HG03354 (cell line): ENCODE measurements at regions not wholly inside any gene's neighbourhood (a gene's known extent, or its start where the extent isn't known, plus 50 kb on each side); places are given as distances from the start of the nearest gene placed in this dataset.

Source experiments
- ATAC-seq: cut with Tn5 transposase; IDR thresholded peaks from one replicate; pipeline ENCODE4 v1.9.1; 2021; ENCODE audit warnings: mild to moderate bottlenecking; ENCODE audit not compliant: unreplicated experiment, poor library complexity, severe bottlenecking

DNA sequence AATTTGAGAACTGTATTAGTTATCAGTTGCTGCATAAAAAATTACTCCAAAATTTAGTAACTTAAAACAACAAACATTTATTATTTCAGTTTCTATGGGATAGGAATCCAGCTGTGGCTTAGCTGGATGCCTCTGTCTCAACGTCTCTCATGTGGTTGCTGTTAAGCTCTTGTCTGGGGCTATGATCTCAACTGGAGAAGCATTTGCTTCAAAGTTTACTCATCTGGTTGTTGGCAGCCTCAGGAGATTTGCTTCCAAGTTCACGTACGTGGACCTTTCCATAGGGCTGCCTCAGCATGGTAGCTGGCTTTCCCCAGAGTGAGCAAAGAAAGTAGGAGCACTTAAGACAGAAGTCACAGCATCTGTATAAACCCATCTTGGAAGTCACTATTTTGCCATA is 144.9 kb upstream of the SESN3 start:
- no peak for ATAC-seq

DNA sequence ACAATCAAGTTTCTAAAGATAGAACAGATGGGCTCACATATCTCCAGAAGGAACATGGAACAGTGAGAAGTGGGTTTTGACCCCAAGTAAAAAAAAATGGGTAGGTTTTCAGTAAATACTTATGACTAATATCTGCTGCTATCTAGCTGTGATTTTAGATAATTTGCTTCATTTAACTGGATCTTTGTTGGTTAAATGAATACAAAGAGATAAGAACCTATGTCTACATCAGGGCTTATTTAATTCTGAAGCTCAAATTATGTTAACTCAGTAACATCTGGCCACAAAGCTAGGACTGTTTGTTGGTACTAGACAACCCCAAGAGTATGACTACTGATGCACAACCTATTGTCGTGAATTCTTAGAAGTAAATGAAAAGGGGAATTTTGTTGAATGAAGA is 144.4 kb upstream of the SESN3 start:
- ATAC-seq: no peak

DNA sequence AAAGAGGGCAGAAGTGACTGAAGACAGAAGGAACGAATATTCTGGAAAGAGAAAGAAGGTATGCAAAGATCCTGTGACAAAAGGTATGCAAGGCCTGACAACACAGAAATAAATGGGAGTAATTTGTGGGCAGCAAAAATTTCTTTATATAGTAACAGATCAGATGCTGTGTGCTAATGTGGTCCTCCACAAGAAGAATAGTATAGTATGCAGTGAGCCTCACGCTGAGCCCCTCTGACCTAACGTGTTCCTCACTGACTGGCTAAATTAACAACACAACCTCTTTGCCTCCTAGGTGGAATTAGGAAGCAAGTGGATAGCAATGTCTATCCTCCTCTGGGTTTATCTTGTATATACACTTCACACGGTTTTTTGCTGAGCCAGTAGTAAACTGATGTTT is 143.1 kb upstream of the SESN3 start:
- ATAC-seq: no peak

DNA sequence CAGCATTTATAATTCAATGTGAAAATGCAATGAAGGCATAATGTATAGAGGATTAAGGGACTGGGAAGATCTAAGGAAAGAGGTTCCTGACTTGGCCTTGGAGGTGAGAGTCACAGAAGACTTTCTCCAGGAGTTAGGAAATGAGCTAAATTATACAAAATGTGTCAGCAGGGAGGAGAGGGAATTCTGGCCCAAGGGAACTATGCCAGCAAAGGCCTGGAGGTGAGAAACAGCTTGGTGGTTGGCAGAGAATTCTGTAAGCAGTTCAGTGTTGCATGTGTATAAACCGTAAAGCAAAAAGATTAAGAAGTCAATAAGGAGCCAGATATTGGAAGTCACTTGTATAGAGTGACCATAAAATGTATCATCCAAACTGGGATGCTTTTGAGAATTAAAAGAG is 142.2 kb upstream of the SESN3 start:
- no peak for ATAC-seq

DNA sequence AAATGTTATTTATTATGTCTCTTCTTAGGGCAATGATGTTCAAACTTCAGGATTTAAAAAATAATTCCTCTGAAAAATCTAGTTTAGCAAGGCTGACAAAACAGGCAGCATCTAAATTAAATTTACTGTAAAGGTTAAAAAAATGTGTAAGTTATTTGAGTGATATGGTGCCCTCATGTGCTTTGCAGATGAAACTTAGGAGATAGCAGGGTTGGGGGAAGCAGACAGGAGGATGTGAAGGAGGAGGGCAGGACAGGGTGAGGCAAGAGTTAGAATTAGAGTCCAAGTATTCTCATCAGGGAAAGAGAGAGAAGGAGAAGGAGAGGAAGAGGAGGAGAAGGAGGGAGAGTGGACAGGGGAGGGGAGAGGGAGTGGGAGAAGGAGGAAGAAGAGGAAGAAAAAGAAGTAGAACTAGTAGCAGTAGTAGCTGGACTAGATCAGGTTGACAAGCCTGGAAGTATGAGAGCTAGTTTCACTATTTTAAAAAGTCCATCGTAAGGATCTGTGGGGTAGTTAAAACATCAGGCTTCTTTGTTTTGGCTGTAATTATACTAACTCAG is 141.2 kb upstream of the SESN3 start:
- ATAC-seq: no peak

DNA sequence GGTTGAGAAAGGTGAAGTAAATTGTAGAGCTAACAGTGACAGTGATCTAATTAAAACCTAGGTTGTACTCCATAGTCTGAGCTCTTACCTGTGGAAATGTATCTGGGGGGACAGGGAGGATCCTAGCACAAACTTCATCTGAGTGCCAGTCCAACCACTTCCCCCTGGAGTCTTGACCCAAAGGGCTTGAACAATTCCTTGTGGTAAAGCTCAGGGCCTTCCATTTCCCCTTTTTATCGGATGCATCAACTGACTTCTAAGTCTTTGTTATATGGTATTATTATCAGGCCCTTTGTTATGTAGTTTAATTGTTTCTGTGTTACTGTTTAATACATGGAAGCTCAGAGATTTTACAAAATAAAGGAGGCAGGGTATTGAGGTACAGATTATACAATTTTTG is 140.2 kb upstream of the SESN3 start:
- no peak for ATAC-seq

DNA sequence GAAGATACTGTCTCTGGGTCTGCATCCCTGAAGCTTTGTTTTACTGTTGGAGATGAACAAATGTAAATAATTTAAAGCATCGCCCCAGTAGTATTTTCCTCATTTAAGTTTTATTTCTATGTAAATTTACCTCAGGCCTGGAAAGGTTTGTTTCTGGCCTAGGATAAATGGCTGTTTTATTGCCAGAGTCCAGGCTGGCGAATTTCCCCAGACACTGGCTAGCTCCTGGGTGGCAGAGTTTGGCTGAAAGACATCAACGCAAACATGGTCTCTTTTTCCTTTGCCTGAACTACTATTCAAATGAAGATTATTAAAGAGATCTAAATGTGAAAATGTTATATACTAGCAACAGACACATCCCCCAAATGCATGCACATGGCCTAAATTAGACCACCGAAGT is 136.7 kb upstream of the SESN3 start:
- no peak for ATAC-seq

DNA sequence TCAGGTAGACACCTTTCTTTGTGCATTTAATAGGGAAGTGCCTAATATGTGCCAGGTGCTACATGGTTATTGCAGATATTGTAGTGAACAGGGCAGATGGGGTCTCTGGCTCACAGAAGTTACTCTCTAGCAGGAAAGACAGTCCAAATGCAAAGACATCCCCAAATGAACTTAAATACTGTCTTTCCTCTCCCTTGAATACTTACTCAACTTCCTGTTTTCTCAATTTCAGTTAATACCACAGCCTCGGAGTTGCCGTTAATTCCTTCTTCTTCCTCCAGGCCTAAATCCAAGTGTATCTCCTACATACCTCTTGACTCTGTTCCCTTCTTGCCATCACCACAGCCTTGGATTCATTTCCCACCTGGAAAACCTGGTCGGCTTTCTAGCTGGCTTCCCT is 134.3 kb upstream of the SESN3 start:
- ATAC-seq: no peak

DNA sequence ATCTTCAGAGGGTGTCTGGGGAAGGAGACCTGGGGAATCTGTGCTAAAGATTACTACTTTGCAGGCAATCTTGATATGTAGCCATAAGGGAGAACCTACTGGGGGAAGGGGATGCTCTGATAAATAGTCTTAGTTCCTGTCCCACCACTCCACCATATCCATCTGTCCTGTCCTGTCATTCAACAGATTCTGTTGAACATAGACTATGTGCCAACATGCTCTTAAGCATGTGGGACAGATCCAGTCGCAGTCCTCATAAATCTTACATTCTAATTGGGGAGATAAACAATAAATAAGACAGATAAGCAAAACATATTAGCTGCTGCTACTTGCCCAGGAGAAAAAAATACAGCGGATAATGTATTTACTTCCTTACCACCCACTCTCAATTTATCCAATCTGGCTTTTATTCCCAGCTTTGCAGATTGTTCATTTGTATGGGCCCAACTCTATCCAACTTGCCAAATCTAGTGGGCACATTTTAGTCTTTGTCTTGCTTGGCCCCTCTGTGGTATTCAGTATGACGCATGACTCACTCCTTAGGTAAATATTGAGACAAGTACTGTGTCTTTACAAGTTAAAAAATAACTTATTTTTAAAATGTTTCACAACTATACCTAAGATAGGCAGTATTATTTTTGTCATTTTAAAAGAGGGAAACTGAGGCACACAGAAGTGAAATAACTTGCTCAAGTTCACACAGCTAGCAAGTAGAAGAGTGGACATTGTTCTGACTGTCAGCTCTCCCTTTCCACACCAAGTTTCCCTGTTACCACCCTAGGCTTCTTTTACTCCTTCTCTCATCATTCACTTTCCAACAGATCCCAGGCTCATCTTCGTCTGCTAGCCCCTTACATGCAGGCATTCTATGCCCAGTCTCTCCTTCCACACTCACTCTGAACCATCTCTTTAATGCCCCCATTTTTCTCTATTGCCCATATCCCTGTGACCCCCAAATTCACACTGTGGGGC is 133.6 kb upstream of the SESN3 start:
- ATAC-seq: no peak

DNA sequence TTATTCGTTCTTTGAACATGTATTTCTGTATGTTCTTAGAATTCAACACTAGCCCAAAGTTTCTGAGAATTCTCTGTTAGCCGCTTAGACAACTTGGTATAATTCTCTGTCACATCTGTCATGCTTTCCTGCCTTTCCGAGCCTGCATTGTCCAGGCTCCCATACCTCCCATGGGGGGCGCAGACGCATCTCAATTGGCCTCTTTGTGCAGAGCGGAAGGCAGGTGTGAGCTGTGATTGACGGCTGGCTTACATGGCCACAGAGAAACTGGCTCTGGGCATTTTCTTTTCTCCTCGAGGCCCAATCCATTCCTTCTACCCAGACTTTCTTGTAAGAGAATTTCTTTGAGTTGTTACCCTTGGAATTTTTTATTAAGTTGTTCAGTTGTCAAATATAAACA is 132.7 kb upstream of the SESN3 start:
- no peak for ATAC-seq

DNA sequence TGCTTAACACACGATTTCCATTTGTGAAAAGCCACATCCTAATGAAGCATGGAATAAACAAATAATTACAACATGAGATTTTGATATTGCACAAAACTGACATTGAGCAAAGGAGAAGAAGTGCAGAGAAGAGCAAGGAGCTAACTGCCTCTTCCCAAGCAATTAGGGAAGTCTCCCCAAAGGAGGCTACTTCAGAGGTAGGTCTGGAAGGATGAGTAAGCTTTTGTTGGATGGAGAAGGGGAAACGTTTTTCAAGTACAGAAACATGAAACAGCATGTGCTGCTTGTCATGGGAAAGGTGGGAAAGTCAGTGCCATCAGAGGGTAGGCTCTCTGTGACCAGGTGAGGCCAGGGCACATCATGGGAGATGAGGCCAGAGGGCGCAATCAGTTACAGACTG is 132.2 kb upstream of the SESN3 start:
- no peak for ATAC-seq

DNA sequence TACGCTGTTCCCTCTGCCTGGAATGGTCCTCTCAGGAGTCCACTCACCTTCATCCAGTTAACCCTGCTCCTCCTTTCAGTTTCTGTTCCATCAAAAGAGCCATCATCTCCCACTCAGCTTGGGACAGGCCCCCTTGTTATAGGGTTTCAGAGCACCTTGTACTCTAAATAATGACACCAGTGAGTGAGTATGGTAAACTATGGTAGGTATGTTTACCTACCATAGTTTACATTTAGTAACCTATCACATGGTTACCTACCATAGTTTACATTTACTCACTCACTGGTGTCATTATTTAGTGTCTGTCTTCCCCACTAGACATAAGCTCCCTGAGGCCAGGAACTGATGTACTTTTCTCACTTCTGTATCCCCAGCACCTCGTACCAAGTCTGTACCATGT is 130.2 kb upstream of the SESN3 start:
- no peak for ATAC-seq

DNA sequence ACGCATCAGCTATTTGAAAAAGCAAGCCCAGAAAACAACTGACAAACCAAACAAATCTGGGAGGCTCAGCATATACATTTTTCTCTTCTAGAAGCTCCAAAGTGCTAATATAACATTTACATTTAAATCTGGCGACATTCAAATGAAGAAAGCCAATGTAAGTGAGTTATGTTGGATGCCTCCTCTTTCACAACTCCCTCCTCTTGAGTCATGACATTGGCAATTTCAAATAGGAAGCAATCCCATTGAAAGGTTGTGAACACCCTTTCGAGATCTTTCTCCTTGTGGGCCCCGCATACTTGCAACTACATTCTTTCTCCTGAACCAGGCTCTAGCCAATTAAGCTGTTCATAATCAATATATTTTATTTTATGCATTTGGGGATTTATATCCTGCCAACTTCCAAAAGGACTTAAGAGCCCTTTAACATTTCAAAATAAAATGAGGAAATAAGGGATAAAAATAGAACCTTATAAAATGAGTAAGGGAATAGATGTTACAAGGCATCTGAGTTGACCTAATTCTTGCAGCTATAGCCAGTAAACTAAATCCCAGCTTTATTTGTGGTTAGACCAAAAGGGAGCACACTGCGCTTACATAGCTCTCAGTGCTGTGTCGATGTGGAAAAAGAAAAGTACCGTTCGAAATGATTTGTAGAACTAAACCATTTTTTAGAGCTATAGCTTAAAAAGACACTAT is 129.5 kb upstream of the SESN3 start:
- no peak for ATAC-seq

DNA sequence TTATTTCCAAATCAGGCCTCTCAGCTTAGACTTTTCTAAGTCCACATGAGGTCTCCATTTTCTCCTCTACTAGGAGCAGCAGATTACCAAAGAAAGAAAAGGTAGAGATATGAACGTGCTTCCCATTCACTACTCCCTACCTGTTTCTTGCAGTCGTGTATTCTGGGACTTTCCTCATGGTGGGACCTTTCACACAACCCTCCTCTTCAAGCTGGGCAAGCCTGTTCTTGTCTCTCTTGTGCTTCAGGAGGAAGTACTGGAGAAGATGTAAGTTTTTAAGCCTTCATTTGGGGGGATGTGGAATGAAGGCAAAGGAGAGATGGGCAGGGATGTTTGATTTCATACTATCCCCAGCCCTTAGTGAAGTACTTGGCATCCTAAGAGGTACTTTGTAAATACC is 128.8 kb upstream of the SESN3 start:
- ATAC-seq: no peak

DNA sequence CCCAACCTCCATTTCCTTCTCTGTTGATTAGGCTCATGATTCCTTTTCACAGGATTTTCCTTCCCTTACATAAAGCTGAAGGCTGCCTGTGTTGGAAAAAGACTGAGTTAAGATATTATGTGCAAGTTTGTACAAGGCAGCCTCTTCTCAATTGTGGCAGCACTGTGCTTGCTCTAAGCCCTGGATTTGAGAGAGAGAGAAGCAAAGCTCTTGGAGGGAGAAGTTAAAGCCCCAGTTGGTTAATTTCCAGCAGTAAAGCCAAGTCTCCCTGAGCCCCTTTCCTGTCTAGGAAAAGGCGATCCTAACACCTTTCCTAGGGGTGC is 128.3 kb upstream of the SESN3 start:
- no peak for ATAC-seq

DNA sequence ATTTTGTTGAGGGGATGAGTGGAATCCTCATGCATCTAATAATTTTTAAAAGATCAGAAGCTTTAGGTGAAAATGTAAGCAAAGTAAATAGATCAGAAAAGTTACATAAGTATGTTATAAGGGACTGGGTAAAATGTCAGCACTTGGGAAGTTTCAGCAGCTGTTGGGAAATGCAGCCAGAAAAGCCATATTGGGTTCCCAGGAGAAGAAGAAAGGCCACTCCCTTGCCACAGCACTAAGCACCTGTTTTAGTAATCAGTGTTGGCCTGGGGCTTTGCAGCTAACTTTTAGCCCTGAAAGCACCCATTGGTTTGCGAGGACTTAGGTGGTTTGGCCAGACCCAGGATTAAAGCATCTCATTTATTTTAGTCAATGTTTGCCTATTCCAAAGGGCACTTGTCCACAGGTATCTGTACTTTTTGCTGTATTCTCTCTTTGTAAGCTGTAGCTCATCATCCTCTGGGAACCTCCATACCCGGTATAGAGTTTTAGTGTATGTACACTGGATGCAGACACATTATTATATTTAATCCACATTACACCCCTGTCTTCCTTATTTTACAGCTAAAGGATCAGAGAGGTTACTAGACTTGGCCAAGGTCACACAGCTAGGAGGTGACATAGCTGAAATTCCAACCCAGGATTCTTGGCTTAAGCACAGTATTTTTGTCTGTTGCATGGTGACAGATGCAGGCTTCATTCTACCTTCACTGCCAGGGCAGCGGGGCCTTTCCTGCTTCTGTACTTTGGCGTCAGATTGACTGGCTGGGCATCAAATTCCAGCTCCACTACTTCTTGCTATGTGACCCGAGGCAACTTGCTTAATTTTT is 127.7 kb upstream of the SESN3 start:
- no peak for ATAC-seq

DNA sequence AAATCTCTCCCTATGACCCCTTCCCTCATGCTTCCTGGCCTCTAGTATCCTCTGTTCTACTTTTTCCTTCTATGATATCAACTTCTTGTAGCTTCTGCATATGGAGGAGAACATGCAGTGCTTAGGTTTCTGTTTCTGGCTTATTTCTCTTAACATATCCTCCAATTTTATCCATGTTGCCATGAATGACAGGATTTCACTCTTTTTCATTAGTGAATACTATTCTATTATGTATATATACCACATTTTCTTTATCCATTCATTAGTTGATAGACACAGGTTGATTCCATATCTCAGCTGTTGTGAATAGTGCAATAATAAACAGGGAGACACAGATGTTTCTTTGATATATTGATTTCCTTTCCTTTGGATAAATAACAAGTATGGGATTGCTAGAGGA is 123.3 kb upstream of the SESN3 start:
- ATAC-seq: no peak

DNA sequence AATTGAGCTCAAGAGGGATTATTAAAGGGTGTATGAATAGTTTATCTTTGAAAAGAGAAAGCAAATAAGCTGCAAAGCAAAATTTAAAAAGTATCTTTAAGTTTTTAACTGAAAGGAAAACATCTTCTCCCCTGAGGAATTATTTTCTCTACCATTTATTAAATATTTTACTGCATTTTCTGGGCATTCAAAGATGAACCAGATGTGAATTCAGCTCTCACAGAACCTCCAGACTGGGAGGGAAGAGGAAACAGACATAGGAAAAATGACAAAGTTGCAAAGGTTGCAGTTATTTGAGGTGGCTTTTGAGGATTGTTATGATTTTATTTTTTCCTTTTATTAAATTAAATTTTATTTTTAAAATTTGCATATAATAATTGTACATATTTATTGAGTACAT is 122.7 kb upstream of the SESN3 start:
- no peak for ATAC-seq

DNA sequence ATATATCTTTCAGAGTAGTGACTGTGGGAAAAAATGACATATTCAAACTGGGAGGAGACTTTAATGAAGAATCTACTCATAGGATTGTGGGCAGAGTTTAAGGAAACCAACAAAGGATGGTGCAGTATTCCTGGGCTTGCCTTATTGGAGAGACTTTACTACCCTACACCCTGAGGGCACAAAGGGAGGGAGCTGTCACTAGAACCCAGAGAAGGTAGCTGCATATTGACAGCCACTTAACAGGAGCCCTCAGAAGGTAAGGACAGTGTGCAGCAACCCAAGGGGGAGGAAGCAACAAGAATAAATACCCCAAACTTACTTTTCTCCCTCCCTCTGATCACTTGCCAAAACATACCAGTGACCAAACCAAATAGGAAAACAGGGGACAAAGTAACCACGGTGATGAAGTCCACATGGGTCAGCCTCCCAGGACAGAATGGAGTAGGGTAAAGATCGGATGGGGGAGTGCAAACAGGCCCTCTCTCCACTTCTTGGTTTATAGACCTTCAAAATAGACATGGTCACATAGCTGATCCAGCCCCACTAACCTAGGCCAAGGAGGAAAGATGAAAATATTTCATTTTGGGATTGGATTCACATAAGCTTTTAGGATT is 121.8 kb upstream of the SESN3 start:
- ATAC-seq: no peak
